Midbrain (tissue), 1 donor: ENCODE measurements at regions not wholly inside any gene's neighbourhood (a gene's known extent, or its start where the extent isn't known, plus 50 kb on each side); places are given as distances from the start of the nearest gene placed in this dataset.

Experiments
- DNase-seq: peaks from one replicate; lab custom pipeline; 2025; lab: John Stamatoyannopoulos, UW

DNA sequence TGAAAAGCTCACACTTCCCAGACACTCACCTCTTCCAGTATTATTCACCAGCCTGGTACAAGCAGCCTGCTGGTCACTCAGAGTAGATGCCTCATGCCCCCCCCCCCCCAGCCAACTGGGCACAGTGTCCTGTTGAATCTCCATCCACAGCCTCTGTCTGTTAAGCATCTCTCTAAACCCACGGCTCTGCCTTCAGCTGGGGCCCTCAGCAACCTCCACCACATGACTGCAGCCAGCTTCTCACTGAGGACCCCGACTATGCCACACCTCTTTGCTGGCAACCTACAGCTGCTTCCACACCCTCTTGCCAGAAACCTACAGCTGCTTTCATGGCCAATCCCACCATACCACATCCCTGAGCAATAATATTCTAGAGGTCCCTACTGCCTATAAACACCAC, 113.1 kb downstream of the RHOU start:
- DNase-seq: no peak

- no peak for DNase-seq
Measured at GRCh38 chr1:228849011-228849541, 113.8 kb downstream of the RHOU start.

GRCh38 chr1:228850141-228851100, 115.1 kb downstream of the RHOU start:
- DNase-seq: no peak

DNA sequence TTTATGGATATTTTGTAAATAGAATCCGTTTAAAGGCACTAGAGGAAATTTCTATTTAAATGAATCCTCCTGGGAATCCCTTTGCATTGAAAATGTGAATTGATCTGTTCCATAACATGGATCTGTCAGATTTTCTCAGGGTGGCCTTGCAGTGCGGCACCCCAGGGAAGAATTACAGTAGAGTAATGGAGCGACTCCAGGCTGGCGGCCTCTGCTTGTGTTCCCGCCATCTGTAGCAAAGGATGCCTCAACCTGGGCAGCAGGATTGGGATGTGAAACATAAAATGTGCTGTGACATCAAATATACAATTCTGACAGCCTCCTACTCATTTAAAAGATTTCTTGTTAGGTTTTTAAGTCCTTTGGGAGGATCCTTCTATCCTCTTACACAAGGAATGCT, 115.9 kb downstream of the RHOU start:
- DNase-seq: no peak

DNA sequence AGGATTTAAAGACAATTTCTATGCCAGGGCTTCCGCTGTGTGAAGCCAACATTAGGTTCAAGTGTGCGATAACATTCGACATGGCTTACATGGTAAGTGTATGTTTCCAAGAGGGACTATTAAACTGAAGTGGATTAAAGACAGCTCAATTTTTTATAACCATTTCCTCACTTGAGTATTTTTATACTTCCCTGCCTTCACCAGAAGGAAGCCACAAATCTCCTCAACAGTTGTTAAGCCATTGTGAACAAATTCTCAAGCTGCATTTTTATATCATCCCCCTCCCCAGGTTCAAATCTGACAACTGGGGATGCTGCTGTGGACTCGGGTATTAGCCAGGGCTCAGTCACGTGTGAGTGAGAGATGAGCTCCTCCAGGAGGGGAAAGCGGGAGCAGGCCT, 116.3 kb downstream of the RHOU start:
- DNase-seq: no peak

DNA sequence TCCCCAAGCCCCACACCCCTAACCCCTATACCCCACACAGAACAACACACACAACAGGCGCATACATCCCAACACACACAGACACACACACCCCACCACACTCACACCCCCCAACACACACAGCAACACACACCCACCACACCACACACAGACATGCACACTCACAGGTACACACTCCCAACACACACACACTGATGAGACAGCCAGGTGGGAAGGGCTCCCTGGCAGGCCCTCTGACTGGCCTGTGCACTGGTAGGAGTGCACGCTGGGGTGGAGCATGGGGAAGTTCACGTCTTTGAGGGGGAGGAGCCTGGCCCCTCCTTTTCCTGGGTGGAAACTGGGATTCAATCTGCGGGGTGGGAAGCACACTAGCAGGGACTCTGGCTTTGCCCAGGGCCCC, 116.7 kb downstream of the RHOU start:
- DNase-seq: no peak

GRCh38 chr1:228852511-228853088, 117.3 kb downstream of the RHOU start:
- DNase-seq: no peak

- DNase-seq: no peak
Measured at GRCh38 chr1:228853191-228853590, 117.9 kb downstream of the RHOU start.

DNA sequence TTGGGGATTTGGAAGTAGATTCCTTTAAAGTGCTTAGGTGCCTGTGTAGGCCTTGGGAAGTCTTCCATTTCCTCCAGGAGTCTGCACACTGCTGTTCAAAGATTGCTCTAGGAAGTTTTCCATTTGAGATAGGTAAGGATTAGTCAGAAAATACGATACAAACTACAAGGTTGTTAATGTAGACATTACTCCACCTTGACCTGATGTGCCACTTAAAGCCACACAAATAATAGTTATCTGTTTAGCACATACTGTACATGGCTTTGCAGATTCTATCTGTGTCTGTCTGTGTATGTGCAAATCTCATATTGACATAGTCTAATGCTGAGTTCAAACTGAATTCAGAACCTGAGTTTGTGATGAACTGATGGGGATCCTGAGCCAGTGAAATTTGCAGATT, 118.4 kb downstream of the RHOU start:
- no peak for DNase-seq

DNA sequence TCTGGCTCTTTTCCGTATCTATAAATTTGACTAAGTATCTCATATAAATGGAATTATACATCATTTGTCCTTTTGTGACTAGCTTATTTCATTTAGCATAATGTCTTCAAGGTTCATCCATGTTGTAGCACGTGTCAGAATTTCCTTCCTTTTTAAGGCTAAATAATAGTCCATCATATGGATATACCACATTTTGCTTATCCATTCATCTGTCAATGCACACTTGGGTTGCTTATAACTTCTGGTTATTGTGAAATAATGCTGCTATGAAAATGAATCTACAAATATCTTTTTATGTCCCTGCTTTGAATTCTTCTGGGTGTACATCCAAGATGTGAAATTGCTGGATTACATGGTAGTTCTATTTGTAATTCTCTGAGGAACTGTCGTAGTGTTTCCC, 119.6 kb downstream of the RHOU start:
- DNase-seq: no peak

DNA sequence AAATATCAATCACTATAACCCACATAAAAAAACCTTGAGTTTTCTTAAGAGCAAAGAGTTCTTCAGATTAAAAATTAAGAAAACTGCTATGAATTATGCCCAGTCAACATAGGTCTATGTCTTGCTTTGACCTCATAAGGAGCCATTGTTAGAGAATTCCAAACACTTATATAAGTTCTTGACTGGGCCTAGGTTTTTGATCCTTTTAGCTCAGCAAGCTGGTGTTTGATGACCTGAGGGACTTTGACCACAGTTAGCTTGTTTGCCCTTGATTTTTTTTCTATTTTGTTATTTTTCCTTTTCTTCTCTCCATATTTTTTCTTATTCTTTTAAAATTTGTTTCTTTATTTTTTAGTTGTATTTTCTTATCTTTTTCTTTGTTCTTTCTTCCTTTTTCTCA, 122.3 kb downstream of the RHOU start:
- no peak for DNase-seq

DNA sequence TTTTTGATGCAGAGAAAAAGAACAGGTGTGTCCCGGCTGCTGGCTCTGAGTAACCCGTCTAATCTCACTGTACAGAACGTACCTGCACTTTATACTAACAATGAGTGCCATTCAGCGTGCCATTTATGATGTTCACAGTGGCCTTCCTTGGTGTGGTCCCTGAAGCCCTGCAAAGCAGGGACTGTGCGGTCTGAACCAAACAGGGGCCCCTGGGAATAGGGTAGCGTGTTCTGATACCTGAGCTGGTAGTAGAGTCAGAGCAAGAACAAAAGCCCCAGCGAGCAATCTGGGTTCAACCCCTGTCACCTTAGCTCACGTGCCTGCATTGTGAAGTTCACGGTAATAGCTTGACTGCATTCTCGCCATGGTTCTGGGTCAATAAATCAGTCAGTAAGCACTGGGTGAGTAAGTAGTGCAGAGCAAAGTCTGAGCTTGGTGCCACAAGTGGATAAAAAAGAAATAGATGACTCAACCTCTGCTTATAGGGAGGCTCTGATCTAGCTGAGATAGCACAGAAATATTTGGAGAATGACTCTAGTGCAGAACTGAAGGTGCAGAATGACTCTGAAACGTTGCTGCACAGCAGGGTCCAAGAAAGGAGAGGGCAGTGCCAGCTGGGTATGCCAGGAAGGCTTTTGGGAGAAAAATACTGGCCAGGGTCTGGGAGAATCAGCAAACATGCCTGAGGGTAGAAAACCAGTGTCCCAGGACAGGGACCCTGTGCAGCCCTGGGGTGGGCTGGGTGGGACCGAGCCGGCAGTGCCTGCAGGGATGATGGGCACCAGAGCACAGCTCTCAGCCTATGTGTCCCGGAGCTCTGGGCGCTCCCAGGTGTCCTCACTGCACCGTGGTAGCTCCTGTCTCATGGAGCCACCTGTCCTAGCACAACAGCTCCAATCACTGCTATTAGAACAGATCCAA, 125.9 kb downstream of the RHOU start:
- DNase-seq: no peak

GRCh38 chr1:228861832-228862180, 126.5 kb downstream of the RHOU start:
- DNase-seq: no peak

DNA sequence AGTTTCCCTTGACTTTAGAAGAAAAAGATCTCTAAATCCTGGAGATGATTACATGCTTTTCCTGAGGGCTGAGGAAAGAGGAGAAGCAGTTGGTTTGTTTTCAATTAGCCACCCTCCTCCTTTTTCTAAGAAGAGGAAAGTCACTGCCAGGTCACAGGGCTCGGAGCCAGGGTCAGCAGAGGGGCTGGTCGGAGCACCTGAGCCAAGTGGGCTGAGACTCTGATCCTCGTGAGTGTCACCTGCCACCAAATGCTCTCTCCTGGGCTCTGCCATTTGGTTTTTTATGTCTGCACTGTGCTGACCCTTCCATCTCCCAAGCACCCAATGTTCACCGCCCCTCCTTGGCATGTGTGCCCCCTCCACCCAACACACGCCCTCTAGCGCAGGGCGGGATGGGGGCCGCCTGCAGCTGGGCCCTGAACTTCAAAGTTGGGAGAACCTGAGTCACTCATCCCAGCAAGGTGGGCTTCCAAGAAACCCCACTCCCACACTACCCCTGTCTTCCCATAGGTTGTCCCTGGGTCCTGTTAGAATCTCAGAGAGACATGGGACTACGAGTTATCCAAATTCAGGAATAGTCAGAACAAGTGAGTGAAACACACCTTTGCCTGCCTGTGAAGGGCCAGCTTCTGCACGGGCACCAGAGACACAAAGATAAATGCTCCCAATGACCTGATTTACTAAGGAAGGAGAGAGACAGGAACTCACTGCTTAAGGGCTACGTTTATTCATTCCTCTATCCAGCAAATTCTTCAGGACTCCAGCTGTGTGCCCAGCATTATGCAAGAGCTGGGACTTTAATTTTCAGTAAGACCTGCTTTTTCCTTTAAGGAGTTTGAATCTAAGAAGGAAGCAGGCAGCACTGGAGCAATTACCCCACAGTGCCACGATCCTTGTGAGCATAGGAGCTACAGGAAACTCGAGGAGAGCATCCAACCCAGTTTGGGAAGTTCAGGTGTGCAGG, 127.5 kb downstream of the RHOU start:
- DNase-seq: no peak

DNA sequence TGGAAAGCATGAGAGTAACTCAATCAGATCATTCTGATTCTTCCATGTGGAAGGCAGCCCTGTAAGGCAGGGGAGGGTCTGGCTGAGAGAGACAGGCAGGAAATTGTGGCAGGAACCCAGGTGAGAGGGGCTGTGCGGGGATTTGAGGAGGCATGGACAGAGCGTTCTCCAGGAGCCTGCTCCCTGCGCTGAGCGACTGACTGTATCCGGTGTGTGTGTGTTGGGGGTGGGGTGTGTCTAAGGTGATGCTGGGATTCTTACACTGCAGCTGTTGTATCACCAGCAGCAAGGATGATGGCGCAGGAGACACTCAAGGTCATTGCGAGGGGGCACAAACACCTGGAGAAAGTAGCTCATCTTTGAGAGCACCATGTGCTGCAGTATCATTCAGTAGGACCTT, 128.5 kb downstream of the RHOU start:
- no peak for DNase-seq

GRCh38 chr1:228865627-228866330, 130.5 kb downstream of the RHOU start:
- no peak for DNase-seq

DNA sequence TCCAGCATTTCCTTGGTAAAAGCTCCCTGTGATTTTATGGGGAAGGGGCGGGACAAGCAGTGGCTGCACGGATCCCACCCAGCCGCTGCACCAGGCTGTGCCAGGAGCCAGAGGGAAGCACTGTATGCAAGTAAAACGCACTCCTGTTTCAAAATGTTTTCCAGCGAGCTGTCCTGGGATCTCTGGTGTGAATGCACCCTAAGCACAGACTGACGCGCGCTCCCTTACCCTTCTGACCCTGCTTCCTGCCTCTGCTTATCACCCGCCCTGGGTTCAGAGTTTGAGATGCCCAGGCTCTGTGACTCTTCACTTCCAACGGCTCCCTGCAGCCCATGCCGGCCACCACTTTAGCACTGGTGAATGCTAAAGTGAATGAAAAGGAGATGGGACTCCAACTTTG, 131.2 kb downstream of the RHOU start:
- no peak for DNase-seq

DNA sequence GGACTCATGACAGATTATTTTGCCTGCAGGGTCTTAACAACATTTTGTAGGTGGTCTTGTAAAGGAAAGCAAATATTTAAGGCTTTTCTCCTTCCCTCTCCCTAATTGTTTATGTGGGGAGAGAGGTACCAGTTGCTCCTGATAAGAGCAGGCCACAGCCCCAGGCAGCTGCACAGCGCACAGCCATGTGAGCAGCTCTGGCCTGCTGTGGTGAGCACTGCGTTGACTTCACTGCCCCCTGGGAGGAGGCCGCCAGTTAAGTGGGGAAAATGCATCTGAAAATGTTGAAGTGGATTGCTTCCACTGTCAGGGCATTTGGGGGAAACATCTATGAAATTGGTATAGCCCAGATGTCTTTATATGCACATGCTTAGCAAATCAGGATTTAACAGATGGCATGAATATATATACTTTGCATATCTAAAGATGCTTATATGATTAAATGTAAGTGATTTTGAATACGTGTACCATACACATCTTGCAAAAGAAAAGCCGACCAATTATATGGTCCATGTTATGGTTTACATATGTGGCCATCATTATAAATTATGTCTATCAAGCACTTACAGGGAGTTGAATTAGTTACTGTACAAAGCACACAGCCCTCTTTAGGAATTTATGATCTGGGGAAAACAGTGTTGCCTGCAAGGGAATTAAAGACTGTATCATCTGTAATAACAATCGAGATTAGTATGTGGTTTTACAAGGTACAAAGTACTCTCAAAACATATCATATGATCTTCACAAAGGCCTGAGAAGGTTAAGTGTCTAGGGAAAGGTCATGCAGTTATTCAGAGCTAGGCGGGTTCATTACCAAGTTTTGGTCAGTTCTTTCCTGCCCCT, 132.1 kb downstream of the RHOU start:
- peak; percentile 50 for DNase-seq

DNA sequence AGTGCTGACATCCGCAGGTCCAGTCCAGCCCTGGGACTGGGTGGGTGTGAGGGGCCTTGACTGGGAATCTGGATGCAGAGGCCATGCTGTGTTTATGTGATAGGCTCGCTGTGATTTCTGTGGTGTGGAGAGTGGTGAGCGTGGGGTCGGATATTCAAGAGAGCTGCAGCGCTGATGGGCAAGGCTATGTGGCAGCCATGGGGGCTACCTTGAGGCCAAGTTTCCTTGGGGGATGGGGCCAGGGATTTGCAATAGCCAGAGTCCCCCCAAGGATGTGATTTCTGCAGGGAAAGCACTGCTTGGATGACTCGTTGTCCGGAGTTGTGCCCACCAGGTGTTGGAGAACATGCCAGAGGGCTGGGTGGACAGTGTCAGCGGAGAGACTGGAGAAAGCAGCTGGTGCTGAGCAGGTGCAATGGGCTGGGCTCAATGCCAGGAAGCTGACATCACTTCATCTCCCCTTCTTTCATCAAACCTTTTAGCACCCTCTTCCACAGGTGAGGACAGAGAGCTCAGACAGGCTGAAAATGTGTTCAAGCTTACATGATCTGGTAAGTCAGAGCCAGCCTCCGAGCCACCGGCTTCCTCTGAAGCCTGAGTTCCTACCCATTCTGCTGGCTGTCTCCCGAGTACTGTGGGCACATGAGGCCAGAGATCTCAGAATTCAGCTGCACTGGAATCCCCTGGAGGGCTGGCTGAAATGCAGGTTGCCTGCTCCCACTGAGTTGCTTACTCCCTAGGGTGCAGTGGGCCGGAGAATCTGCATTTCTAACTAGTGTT, 132.9 kb downstream of the RHOU start:
- DNase-seq: no peak
